ENCODE measurements at regions not wholly inside any gene's neighbourhood (a gene's known extent, or its start where the extent isn't known, plus 50 kb on each side); places are given as distances from the start of the nearest gene placed in this dataset.

DNA sequence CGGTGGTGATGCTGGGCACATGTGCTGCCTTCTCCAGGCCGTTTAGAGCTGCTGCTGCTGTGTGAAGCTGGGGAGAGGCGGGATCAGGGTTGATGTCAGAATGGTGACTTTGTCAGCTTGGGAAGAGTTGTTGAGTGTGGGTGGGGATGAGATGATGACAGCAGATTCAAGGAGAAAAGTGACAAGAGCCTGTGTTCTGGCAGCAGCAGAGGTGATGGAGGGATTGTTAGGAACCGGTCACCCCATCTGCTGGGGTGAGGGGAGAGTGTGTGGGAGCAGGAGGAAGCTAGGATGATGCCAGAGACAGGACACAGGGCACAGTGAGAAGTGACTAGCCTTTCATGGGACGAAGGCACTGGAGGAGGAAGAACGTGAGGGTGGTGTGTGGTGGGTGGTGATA is 345.5 kb downstream of the RNF144A start:
- no peak for TF ChIP-seq EP300 (IDR thresholded peaks at IDR 0.05; ENCODE audit: low read depth)
- no peak for TF ChIP-seq POLR2A (IDR thresholded peaks at IDR 0.05)
- TF ChIP-seq POLR2AphosphoS5 (IDR thresholded peaks at IDR 0.05), result no peak
